Smooth muscle cell (in vitro differentiated cells): ENCODE measurements at regions not wholly inside any gene's neighbourhood (a gene's known extent, or its start where the extent isn't known, plus 50 kb on each side); places are given as distances from the start of the nearest gene placed in this dataset.

Source experiments
- DNase-seq: peaks from one replicate; lab custom pipeline; 2025; ENCODE audit not compliant: unreplicated experiment; lab: John Stamatoyannopoulos, UW
- H2AFZ ChIP-seq: fragments of 200-600 bp; sonication (generic); 2 replicates; pipeline ENCODE4 v1.6.0; 2016; ENCODE audit warnings: antibody characterized with exemption, low read depth, mild to moderate bottlenecking
- H3F3A ChIP-seq: fragments of 200-600 bp; sonication (generic); 2 replicates; pipeline ENCODE4 v1.6.0; 2017; ENCODE audit warnings: antibody characterized with exemption, low read depth
- H3K27ac ChIP-seq: fragments of 200-600 bp; sonication (generic); 2 replicates; pipeline ENCODE4 v1.5.1; 2016; ENCODE audit warnings: low read depth, mild to moderate bottlenecking
- H3K27me3 ChIP-seq: fragments of 200-600 bp; sonication (generic); 2 replicates; pipeline ENCODE4 v1.6.1; 2016; ENCODE audit warnings: low read depth, mild to moderate bottlenecking
- H3K36me3 ChIP-seq: fragments of 200-600 bp; sonication (generic); 2 replicates; pipeline ENCODE4 v1.5.1; 2016; ENCODE audit warnings: low read depth
- H3K4me1 ChIP-seq: fragments of 200-600 bp; sonication (generic); 2 replicates; pipeline ENCODE4 v1.5.1; 2016; ENCODE audit warnings: low read depth
- H3K4me2 ChIP-seq: fragments of 200-600 bp; sonication (generic); 2 replicates; pipeline ENCODE4 v1.6.0; 2016; ENCODE audit warnings: mild to moderate bottlenecking
- H3K4me3 ChIP-seq: fragments of 200-600 bp; sonication (generic); 2 replicates; pipeline ENCODE4 v1.5.1; 2016; ENCODE audit warnings: mild to moderate bottlenecking
- H3K79me2 ChIP-seq: fragments of 200-600 bp; sonication (generic); 2 replicates; pipeline ENCODE4 v1.6.0; 2016; ENCODE audit warnings: low read depth, mild to moderate bottlenecking
- H3K9ac ChIP-seq: fragments of 200-600 bp; sonication (generic); 2 replicates; pipeline ENCODE4 v1.6.0; 2016; ENCODE audit warnings: low read depth
- H3K9me3 ChIP-seq: fragments of 200-600 bp; sonication (generic); replicated peaks from 2 replicates; pipeline ENCODE4 v1.5.1; 2016; ENCODE audit warnings: low read depth
- H4K20me1 ChIP-seq: fragments of 200-600 bp; sonication (generic); 2 replicates; pipeline ENCODE4 v1.6.0; 2016; ENCODE audit warnings: low read depth
- WGBS: methylation state at CpG from one replicate; pipeline ENCODE4 v1.1.7; 2016; ENCODE audit warnings: low lambda C conversion rate; 5-methylcytosine and 5-hydroxymethylcytosine counted together
- TF ChIP-seq, protein P1 (sequence below): fragments of 200-600 bp; sonication (generic); IDR thresholded peaks from 2 replicates; pipeline ENCODE4 v1.5.1; 2017; ENCODE audit warnings: borderline replicate concordance, mild to moderate bottlenecking, antibody characterized with exemption; ENCODE audit not compliant: insufficient read depth, poor library complexity, severe bottlenecking

DNA sequence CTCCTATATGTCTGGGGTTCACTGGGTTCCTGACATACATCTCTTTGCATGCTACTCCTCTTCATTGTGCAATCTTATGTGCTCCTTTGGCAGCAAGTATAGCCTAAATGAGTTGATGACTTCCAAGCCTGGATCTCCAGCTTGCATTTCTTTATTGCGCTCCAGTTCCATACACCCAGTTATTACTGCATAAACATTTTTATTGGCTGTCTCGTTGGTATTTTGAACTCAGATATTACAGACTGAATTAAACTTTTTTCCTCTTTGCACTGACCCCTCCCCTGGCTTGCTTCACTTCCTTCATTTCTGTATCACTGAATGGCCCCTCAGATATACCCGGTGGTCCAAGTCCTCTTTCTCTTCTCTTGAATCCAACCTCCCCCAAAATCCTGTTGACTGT is 219.2 kb downstream of the MC4R start:
- Histone ChIP-seq H3K9me3 (no peaks in the 10 kb centered on the region), H2AFZ (no peak overlapping the region), H3K4me2 (no peak overlapping the region), H3K9ac (no peak overlapping the region), H3K27me3 (no peaks in the 10 kb centered on the region), H3K27ac (no peak overlapping the region), H3F3A (no peaks in the 10 kb centered on the region), H3K79me2 (no peaks in the 10 kb centered on the region), H3K4me3 (no peak overlapping the region), H3K4me1 (no peaks in the 10 kb centered on the region), H4K20me1 (no peaks in the 10 kb centered on the region), H3K36me3 (no peaks in the 10 kb centered on the region)
- WGBS, result 91% methylated on average over 3 of the region's 3 CpGs
- TF ChIP-seq, protein P1, sequence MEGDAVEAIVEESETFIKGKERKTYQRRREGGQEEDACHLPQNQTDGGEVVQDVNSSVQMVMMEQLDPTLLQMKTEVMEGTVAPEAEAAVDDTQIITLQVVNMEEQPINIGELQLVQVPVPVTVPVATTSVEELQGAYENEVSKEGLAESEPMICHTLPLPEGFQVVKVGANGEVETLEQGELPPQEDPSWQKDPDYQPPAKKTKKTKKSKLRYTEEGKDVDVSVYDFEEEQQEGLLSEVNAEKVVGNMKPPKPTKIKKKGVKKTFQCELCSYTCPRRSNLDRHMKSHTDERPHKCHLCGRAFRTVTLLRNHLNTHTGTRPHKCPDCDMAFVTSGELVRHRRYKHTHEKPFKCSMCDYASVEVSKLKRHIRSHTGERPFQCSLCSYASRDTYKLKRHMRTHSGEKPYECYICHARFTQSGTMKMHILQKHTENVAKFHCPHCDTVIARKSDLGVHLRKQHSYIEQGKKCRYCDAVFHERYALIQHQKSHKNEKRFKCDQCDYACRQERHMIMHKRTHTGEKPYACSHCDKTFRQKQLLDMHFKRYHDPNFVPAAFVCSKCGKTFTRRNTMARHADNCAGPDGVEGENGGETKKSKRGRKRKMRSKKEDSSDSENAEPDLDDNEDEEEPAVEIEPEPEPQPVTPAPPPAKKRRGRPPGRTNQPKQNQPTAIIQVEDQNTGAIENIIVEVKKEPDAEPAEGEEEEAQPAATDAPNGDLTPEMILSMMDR, result no peak
- DNase-seq, result no peak

DNA sequence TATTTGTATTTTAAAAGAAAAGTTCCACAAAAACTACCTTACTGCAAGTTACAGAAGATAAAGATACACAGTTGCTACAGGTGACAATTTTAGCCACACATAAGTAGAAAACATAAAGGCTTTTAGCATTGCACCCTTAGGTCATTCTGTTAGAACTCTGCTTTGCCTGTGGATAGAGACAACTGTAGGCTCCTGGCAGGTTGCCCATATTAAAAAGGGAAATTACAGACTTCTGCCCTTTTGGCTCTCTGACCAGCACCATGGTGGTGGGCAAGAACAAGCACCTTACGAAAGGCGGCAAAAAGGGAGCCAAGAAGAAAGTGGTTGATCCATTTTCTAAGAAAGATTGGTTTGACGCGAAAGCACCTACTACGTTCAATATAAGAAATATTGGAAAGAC is 223.3 kb downstream of the MC4R start:
- Histone ChIP-seq H3K27me3 (no peaks in the 10 kb centered on the region), H3K36me3 (no peaks in the 10 kb centered on the region), H3K27ac (no peak overlapping the region), H3K9ac (no peak overlapping the region), H2AFZ (no peak overlapping the region), H3K4me1 (no peaks in the 10 kb centered on the region), H3K79me2 (no peaks in the 10 kb centered on the region), H3K4me3 (no peak overlapping the region), H3K4me2 (no peak overlapping the region), H3F3A (no peaks in the 10 kb centered on the region), H4K20me1 (no peaks in the 10 kb centered on the region), H3K9me3 (no peaks in the 10 kb centered on the region)
- whole genome bisulfite sequencing, result 92% methylated on average over 5 of the region's 5 CpGs
- TF ChIP-seq, protein P1, result no peak
- DNase-seq, result no peak

DNA sequence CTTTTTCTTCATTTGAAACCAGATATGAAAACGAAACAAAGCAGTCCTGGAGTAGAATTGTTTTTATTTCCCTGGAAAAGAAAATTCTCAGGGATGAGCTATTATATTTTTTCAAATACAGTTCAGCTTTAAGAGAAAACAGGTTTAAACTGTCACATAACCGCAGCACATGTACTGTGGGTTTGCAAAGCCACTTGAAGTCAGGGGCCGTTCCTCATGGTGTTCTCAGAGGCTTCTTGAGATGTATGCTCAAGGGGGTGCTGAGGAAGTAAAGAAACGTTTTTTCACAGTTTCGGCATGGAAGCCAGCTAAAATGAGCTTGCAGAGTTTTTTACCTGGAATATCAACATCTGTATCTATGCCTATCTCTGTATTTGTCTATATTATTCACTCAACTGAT is 225.3 kb downstream of the MC4R start:
- H3K9ac ChIP-seq, result no peak overlapping the region
- H3K4me2 ChIP-seq, result no peak overlapping the region
- no peaks in the 10 kb centered on the region for H3K4me1 ChIP-seq
- H3K79me2 ChIP-seq, result no peaks in the 10 kb centered on the region
- no peak overlapping the region for H3K4me3 ChIP-seq
- TF ChIP-seq, protein P1, result no peak
- no peak overlapping the region for H2AFZ ChIP-seq
- no peak overlapping the region for H3K27ac ChIP-seq
- no peak for DNase-seq
- H3F3A ChIP-seq, result no peaks in the 10 kb centered on the region
- no peaks in the 10 kb centered on the region for H3K9me3 ChIP-seq
- no peaks in the 10 kb centered on the region for H3K27me3 ChIP-seq
- no peaks in the 10 kb centered on the region for H4K20me1 ChIP-seq
- no peaks in the 10 kb centered on the region for H3K36me3 ChIP-seq
- WGBS, result 76% methylated on average over 5 of the region's 5 CpGs

DNA sequence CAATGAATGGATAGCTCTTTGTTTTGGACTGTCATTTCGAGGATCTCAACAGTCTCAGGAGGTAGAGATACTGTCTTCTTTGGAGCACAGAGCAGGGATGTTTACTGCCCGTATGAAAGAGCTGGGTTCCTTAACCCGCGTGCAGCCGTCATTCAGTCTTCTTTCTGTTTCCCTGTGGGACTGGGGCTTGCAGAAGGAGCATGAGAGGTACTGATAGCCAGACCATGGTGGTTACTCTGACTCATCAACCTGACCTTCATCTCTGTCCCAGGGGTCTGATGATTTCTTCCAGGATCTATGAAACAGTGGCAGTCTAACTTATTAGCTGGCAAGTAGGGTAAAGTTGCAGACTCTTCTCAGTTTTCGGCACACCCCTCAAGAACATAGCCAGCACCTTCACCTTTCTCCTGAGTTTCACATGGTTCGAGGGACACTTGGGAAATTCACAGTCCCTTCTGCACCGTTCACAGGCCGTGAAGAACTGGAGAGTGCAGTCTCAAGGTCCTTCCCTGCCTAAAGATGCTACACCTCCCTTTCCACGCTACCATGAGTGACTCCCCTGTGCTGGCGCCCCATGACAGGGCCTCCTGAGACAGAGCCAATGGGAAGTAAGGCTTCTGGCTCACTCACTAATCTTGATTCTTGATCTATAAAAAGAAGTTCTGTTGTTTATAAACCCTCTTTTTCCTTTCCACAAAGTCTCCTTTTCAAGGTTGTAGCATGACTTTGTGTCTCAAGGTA is 226.2 kb downstream of the MC4R start:
- Histone ChIP-seq H3K36me3 (no peaks in the 10 kb centered on the region), H3K9ac (no peak overlapping the region), H3K27me3 (no peaks in the 10 kb centered on the region), H3K4me1 (no peaks in the 10 kb centered on the region), H3K27ac (no peak overlapping the region), H4K20me1 (no peaks in the 10 kb centered on the region), H3K4me3 (no peak overlapping the region), H3F3A (no peaks in the 10 kb centered on the region), H3K4me2 (no peak overlapping the region), H2AFZ (no peak overlapping the region), H3K9me3 (no peaks in the 10 kb centered on the region), H3K79me2 (no peaks in the 10 kb centered on the region)
- 90% methylated on average over 11 of the region's 11 CpGs for WGBS
- DNase-seq, result no peak
- TF ChIP-seq, protein P1, result no peak
